Loucy (cell line): ENCODE measurements at regions not wholly inside any gene's neighbourhood (a gene's known extent, or its start where the extent isn't known, plus 50 kb on each side); places are given as distances from the start of the nearest gene placed in this dataset.

Experiments
- CTCF ChIP-seq: fragments of 200-600 bp; sonication (generic); conservative IDR thresholded peaks from 2 replicates; pipeline ENCODE4 v1.5.1; 2014; ENCODE audit warnings: mild to moderate bottlenecking, antibody characterized with exemption, low read length
- EZH2phosphoT487 ChIP-seq: fragments of 200-600 bp; IDR thresholded peaks from 2 replicates; pipeline ENCODE4 v1.6.1; 2018; ENCODE audit warnings: antibody characterized with exemption, mild to moderate bottlenecking, moderate library complexity, borderline replicate concordance

- TF ChIP-seq CTCF, result no peak
- no peak for TF ChIP-seq EZH2phosphoT487
Measured at GRCh38 chr4:129899849-129900248, 803.9 kb downstream of the C4orf33 start.
